ENCODE measurements at regions not wholly inside any gene's neighbourhood (a gene's known extent, or its start where the extent isn't known, plus 50 kb on each side); places are given as distances from the start of the nearest gene placed in this dataset.

DNA sequence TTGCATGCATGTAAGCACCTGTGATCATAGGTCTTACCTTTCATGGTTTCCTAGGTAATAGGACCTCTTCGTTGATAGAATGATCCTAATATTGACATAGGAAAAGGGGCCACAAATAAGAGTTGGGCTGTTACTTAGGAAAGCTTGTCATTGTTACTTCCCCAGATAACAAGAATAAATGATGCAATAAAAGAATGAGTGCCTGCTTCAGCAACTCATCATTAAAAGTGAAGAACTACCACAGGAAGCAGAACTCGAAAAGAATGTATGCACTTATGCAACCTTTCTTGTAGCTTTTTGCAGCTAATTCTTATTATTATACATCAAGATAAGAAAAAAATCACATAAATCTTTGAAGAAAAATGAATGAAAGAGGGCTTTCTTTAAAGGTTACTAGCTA lies 548.6 kb downstream of the LTN1 start:
- TF ChIP-seq EZH2phosphoT487 (IDR thresholded peaks at IDR 0.05; ENCODE audit: insufficient read depth, low read depth) = no peak
- TF ChIP-seq EZH2 (IDR thresholded peaks at IDR 0.05; ENCODE audit: insufficient read depth, poor library complexity, severe bottlenecking) = no peak

DNA sequence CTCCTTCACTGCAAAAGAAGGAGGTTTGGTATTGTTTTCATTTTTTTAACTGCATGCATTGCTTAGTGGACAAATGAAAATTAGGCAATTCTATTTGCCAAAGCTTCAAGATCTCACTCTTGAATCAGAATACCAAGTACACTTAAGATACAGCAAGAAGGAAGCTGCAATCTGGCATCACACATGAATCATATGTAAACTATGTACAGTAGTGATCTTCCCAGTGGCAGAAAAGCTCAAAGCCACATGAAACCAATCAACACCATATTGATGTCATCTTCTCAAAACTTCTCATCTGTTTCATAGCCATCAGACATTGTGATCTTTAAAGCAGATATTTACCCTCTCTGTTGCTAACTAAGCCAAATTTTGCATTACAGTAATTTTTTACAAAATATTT lies 550.1 kb downstream of the LTN1 start:
- peak; percentile 71; the same call in 1 of the 2 replicates for TF ChIP-seq EZH2phosphoT487 (IDR thresholded peaks at IDR 0.05; ENCODE audit: insufficient read depth, low read depth)
- TF ChIP-seq EZH2 (IDR thresholded peaks at IDR 0.05; ENCODE audit: insufficient read depth, poor library complexity, severe bottlenecking) = no peak
- Histone ChIP-seq H3K9ac (peak overlapping the region; percentile 5; the same call in 1 of the 2 replicates), H3K4me3 (0 out of 2 replicates have a peak overlapping the region, but pooled peaks have one; percentile 3), H3K9me2 (ENCODE audit: insufficient read depth) (no peaks in the 10 kb centered on the region; the same call in 1 of the 2 replicates), H4K20me1 (ENCODE audit: insufficient read depth) (no peaks in the 10 kb centered on the region), H3K27ac (peak overlapping the region; percentile 92), H3K27me3 (replicated peaks; ENCODE audit: insufficient read depth) (no peaks in the 10 kb centered on the region), H2AFZ (no peak overlapping the region), H3K4me2 (ENCODE audit: unreplicated experiment) (peak overlapping the region; percentile 32), H3K36me3 (ENCODE audit: low read depth) (no peaks in the 10 kb centered on the region; the same call in 1 of the 2 replicates), H3K79me2 (ENCODE audit: insufficient read depth) (no peaks in the 10 kb centered on the region), H3K9me3 (ENCODE audit: low read depth) (no peaks in the 10 kb centered on the region), H3K4me1 (ENCODE audit: insufficient read depth) (peaks cover 86% of the 10 kb centered on the region), H3F3A (ENCODE audit: insufficient read depth) (peaks cover 84% of the 10 kb centered on the region)
- in situ Hi-C loops (cut with MboI) = no loop called here
- peak; percentile 85 for DNase-seq

More for the DNA sequence above, 548.6 kb downstream of the LTN1 start:
- peak; percentile 54 for DNase-seq
- Histone ChIP-seq H3K9me3 (ENCODE audit: low read depth) (no peaks in the 10 kb centered on the region), H2AFZ (no peak overlapping the region), H3K4me3 (no peak overlapping the region), H3K27ac (peak overlapping the region; percentile 92), H3K4me1 (ENCODE audit: insufficient read depth) (peaks cover 88% of the 10 kb centered on the region), H3K9me2 (ENCODE audit: insufficient read depth) (peaks cover 3% of the 10 kb centered on the region), H3K27me3 (replicated peaks; ENCODE audit: insufficient read depth) (no peaks in the 10 kb centered on the region), H3K9ac (peak overlapping the region; percentile 65), H3K36me3 (ENCODE audit: low read depth) (no peaks in the 10 kb centered on the region; the same call in 1 of the 2 replicates), H4K20me1 (ENCODE audit: insufficient read depth) (no peaks in the 10 kb centered on the region), H3F3A (ENCODE audit: insufficient read depth) (peaks cover 84% of the 10 kb centered on the region), H3K4me2 (ENCODE audit: unreplicated experiment) (peak overlapping the region; percentile 79), H3K79me2 (ENCODE audit: insufficient read depth) (no peaks in the 10 kb centered on the region)
- 49 to 50% methylated on average over 2 of the region's 2 CpGs for WGBS, 2 experiments (ENCODE audit: low coverage in 1 of 2, low lambda C conversion rate in 2 of 2, missing lambda C conversion rate in 2 of 2)
- in situ Hi-C loops (cut with MboI) = no loop called here

DNA sequence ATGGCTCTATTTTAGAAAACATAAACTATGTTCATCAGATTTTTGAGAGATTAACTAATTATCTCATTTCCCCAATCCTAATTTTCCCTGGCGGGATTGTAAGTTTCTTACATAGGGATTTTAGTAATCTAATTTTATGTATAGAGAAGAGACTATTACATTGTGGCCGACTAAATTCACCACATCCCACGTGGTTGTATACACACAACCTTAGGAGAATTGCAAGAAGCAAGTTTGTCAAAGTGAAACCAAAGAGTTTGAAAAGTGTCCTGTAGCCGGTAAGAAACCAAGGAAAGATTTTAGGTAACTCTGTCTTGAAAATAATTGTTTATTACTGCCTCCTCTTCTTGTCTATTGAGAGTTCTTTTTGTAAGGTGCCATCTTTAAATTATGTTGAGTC lies 550.6 kb downstream of the LTN1 start:
- 0 out of 2 replicates have a peak overlapping the region, but pooled peaks have one; percentile 3 for H3K4me3 ChIP-seq
- peak overlapping the region; percentile 32 for H3K4me2 ChIP-seq (ENCODE audit: unreplicated experiment)
- no peak for DNase-seq
- H3K36me3 ChIP-seq (ENCODE audit: low read depth) = no peaks in the 10 kb centered on the region; the same call in 1 of the 2 replicates
- H4K20me1 ChIP-seq (ENCODE audit: insufficient read depth) = no peaks in the 10 kb centered on the region
- peak overlapping the region; percentile 5; the same call in 1 of the 2 replicates for H3K9ac ChIP-seq
- H2AFZ ChIP-seq = no peak overlapping the region
- peak overlapping the region; percentile 92 for H3K27ac ChIP-seq
- peaks cover 79% of the 10 kb centered on the region for H3F3A ChIP-seq (ENCODE audit: insufficient read depth)
- H3K9me3 ChIP-seq (ENCODE audit: low read depth) = no peaks in the 10 kb centered on the region
- in situ Hi-C loops (cut with MboI) = no loop called here
- peaks cover 80% of the 10 kb centered on the region for H3K4me1 ChIP-seq (ENCODE audit: insufficient read depth)
- no peaks in the 10 kb centered on the region for H3K27me3 ChIP-seq (replicated peaks; ENCODE audit: insufficient read depth)
- H3K9me2 ChIP-seq (ENCODE audit: insufficient read depth) = no peaks in the 10 kb centered on the region; the same call in 1 of the 2 replicates
- H3K79me2 ChIP-seq (ENCODE audit: insufficient read depth) = no peaks in the 10 kb centered on the region
- TF ChIP-seq EZH2 (IDR thresholded peaks at IDR 0.05; ENCODE audit: insufficient read depth, poor library complexity, severe bottlenecking) (no peak), EZH2phosphoT487 (IDR thresholded peaks at IDR 0.05; ENCODE audit: insufficient read depth, low read depth) (no peak)
- WGBS, 2 experiments (ENCODE audit: low coverage in 1 of 2, low lambda C conversion rate in 2 of 2, missing lambda C conversion rate in 2 of 2) = 95 to 96% methylated on average over 4 of the region's 4 CpGs

DNA sequence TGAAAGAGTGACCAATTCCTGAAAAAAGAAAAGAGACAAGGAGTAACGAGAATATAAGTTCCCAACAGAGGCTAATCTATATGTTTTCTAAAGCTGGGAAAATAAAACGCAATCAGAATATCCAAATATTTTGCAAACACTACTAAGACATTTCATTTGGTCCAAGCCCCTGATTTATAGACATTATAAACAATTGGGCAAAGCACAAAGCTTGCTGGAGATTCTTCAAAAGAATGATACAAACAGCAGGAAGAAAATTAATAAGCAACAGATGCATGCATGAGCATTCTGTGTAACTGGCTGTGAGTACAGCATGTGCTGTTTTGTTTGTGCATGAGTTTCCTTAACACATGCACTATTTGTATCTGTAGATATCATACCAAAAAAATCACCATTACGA lies 552.9 kb downstream of the LTN1 start:
- peaks cover 65% of the 10 kb centered on the region for H3F3A ChIP-seq (ENCODE audit: insufficient read depth)
- peak overlapping the region; percentile 49 for H2AFZ ChIP-seq
- in situ Hi-C loops (cut with MboI) = no loop called here
- WGBS, 2 experiments (ENCODE audit: low coverage in 1 of 2, low lambda C conversion rate in 2 of 2, missing lambda C conversion rate in 2 of 2) = 7 to 11% methylated on average over 3 of the region's 3 CpGs
- no peaks in the 10 kb centered on the region for H3K79me2 ChIP-seq (ENCODE audit: insufficient read depth)
- TF ChIP-seq EZH2 (IDR thresholded peaks at IDR 0.05; ENCODE audit: insufficient read depth, poor library complexity, severe bottlenecking) (no peak), EZH2phosphoT487 (IDR thresholded peaks at IDR 0.05; ENCODE audit: insufficient read depth, low read depth) (no peak)
- no peaks in the 10 kb centered on the region for H4K20me1 ChIP-seq (ENCODE audit: insufficient read depth)
- no peaks in the 10 kb centered on the region for H3K9me3 ChIP-seq (ENCODE audit: low read depth)
- DNase-seq = peak; percentile 79
- H3K27me3 ChIP-seq (replicated peaks; ENCODE audit: insufficient read depth) = no peaks in the 10 kb centered on the region
- H3K36me3 ChIP-seq (ENCODE audit: low read depth) = no peaks in the 10 kb centered on the region
- 0 out of 2 replicates have a peak overlapping the region, but pooled peaks have one; percentile 9 for H3K4me3 ChIP-seq
- peak overlapping the region; percentile 52 for H3K27ac ChIP-seq
- no peaks in the 10 kb centered on the region for H3K9me2 ChIP-seq (ENCODE audit: insufficient read depth)
- peaks cover 74% of the 10 kb centered on the region for H3K4me1 ChIP-seq (ENCODE audit: insufficient read depth)
- peak overlapping the region; percentile 37 for H3K9ac ChIP-seq
- peak overlapping the region; percentile 22 for H3K4me2 ChIP-seq (ENCODE audit: unreplicated experiment)

Measured in GM23248 (cell line).